Activated B cell treated with CpG ODN at 0.5 μM for 24 hours (primary cell): ENCODE measurements at regions not wholly inside any gene's neighbourhood (a gene's known extent, or its start where the extent isn't known, plus 50 kb on each side); places are given as distances from the start of the nearest gene placed in this dataset.

ENCODE experiments used
- ATAC-seq: fragments of 200-7000 bp; cut with Tn5 transposase; one replicate; pipeline ENCODE4 v1.10.0; 2021; ENCODE audit warnings: low read depth, mild to moderate bottlenecking, moderate library complexity
- CTCF ChIA-PET: fragments of 350-600 bp; sonication (Branson Sonifier 250); formaldehyde crosslinking; loops from one replicate; lab custom pipeline; 2021; ENCODE audit warnings: antibody characterized with exemption; lab: Charles Lee
- POLR2A ChIA-PET: fragments of 350-600 bp; sonication (Branson Sonifier 250); formaldehyde crosslinking; loops from one replicate; lab custom pipeline; 2021; ENCODE audit warnings: antibody characterized with exemption; lab: Charles Lee
- DNase-seq: peaks from one replicate; pipeline ENCODE4 v3.0.0; 2022
- H3K27ac Mint-ChIP-seq: one replicate; pipeline ENCODE4 v1.8.0; 2020; ENCODE audit warnings: mixed read lengths
- H3K27me3 Mint-ChIP-seq: one replicate; pipeline ENCODE4 v1.8.0; 2021; ENCODE audit warnings: mixed read lengths
- H3K36me3 Mint-ChIP-seq: one replicate; pipeline ENCODE4 v1.8.0; 2021; ENCODE audit warnings: low read depth, mixed read lengths
- H3K4me1 Mint-ChIP-seq: one replicate; pipeline ENCODE4 v1.8.0; 2021; ENCODE audit warnings: mixed read lengths
- H3K4me3 Mint-ChIP-seq: one replicate; pipeline ENCODE4 v1.8.0; 2020; ENCODE audit warnings: mild to moderate bottlenecking, mixed read lengths
- H3K9me3 Mint-ChIP-seq: one replicate; pipeline ENCODE4 v1.8.0; 2020; ENCODE audit warnings: mixed read lengths
- CTCF ChIP-seq: fragments of 200-600 bp; IDR thresholded peaks from one replicate; pipeline ENCODE4 v1.8.0; 2022; ENCODE audit warnings: antibody characterized with exemption, mild to moderate bottlenecking
- intact Hi-C: fragments of 100-400 bp; cut with micrococcal nuclease; formaldehyde crosslinking; loops from one replicate; pipeline ENCODE4 v1.15.1; 2024

- no peaks in the 10 kb centered on the region for H3K9me3 Mint-ChIP-seq
- H3K27ac Mint-ChIP-seq: no peak overlapping the region
- POLR2A ChIA-PET: no interaction called here
- H3K27me3 Mint-ChIP-seq: no peaks in the 10 kb centered on the region
- ATAC-seq: no peak
- CTCF ChIA-PET: no interaction called here
- no peaks in the 10 kb centered on the region for H3K4me1 Mint-ChIP-seq
- H3K4me3 Mint-ChIP-seq: no peak overlapping the region
- H3K36me3 Mint-ChIP-seq: no peaks in the 10 kb centered on the region
- DNase-seq: no peak
- intact Hi-C loops: no loop called here
- no peak for TF ChIP-seq CTCF
Observed at GRCh38 chr18:22683786-22684185, 249.3 kb upstream of the RBBP8 start.

GRCh38 chr18:22684268-22684667 lies 248.9 kb upstream of the RBBP8 start:
- ATAC-seq (no peak), DNase-seq (no peak)
- no peak for TF ChIP-seq CTCF
- ChIA-PET POLR2A (no interaction called here), CTCF (no interaction called here)
- Mint-ChIP-seq H3K4me1 (no peaks in the 10 kb centered on the region), H3K27ac (no peak overlapping the region), H3K27me3 (no peaks in the 10 kb centered on the region), H3K9me3 (no peaks in the 10 kb centered on the region), H3K4me3 (no peak overlapping the region), H3K36me3 (no peaks in the 10 kb centered on the region)
- intact Hi-C loops: no loop called here

- no peaks in the 10 kb centered on the region for H3K36me3 Mint-ChIP-seq
- no peaks in the 10 kb centered on the region for H3K27me3 Mint-ChIP-seq
- no peaks in the 10 kb centered on the region for H3K4me1 Mint-ChIP-seq
- POLR2A ChIA-PET: no interaction called here
- DNase-seq: no peak
- no peak overlapping the region for H3K4me3 Mint-ChIP-seq
- no peak for TF ChIP-seq CTCF
- no peak overlapping the region for H3K27ac Mint-ChIP-seq
- no peak for ATAC-seq
- no peaks in the 10 kb centered on the region for H3K9me3 Mint-ChIP-seq
- CTCF ChIA-PET: no interaction called here
- intact Hi-C loops: no loop called here
Observed at GRCh38 chr18:22685788-22686187, 247.3 kb upstream of the RBBP8 start.

- no peaks in the 10 kb centered on the region for H3K36me3 Mint-ChIP-seq
- H3K4me3 Mint-ChIP-seq: no peak overlapping the region
- POLR2A ChIA-PET: no interaction called here
Observed at GRCh38 chr18:22687892-22688680, 245.0 kb upstream of the RBBP8 start.

More at GRCh38 chr18:22687892-22688680, 245.0 kb upstream of the RBBP8 start:
- no peak for DNase-seq
- ATAC-seq: no peak
- CTCF ChIA-PET: no interaction called here
- Mint-ChIP-seq H3K27ac (no peak overlapping the region), H3K4me1 (no peaks in the 10 kb centered on the region), H3K9me3 (no peaks in the 10 kb centered on the region), H3K27me3 (no peaks in the 10 kb centered on the region)
- no peak for TF ChIP-seq CTCF
- intact Hi-C loops: no loop called here
